GM21526 (cell line): ENCODE measurements at regions not wholly inside any gene's neighbourhood (a gene's known extent, or its start where the extent isn't known, plus 50 kb on each side); places are given as distances from the start of the nearest gene placed in this dataset.
"Not testable (repeated sequence)": the region's sequence is repeated elsewhere in the genome, so short reads cannot be mapped to it uniquely, and the experiment has no call there.

Experiments used
- ATAC-seq: cut with Tn5 transposase; IDR thresholded peaks from one replicate; pipeline ENCODE4 v1.9.1; 2021; ENCODE audit warnings: moderate library complexity; ENCODE audit not compliant: unreplicated experiment, low FRiP score

DNA sequence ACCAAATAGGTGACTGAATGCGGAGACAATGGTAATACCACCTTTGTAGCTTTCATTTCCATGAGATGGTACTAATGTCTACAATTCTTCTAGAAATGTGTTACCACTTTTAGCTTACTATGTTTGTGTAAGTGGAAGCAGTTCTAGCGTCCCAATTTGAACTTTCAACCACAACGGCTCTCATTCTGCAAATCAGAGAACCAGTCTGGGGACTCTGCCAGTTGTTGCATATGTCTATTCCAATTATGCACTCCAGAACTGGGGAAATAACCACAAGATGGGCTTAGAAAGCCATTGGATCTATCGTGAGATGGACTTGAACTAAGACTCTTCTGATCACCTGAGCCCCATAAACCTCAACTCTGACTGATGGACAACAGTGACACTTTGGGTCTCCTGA, 862.3 kb downstream of the SLITRK1 start:
- ATAC-seq = no peak

DNA sequence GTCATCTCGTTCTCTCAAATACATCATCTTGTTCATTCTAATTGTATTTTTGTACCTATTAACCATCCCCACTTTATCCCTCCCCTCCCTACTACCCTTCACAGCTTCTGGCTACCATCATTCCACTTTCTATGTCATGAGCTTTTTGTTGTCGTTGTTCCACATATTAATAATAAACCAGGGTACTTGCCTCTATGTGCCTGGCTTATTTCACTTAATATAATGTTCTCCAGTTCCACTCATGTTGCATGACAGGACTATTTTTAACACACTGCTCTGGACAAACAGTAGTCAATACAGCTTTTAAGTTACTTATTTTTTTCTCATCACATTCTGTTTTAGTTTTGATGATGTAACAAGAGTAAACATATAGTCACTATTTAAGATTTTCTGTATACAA, 872.3 kb downstream of the SLITRK1 start:
- no peak for ATAC-seq

DNA sequence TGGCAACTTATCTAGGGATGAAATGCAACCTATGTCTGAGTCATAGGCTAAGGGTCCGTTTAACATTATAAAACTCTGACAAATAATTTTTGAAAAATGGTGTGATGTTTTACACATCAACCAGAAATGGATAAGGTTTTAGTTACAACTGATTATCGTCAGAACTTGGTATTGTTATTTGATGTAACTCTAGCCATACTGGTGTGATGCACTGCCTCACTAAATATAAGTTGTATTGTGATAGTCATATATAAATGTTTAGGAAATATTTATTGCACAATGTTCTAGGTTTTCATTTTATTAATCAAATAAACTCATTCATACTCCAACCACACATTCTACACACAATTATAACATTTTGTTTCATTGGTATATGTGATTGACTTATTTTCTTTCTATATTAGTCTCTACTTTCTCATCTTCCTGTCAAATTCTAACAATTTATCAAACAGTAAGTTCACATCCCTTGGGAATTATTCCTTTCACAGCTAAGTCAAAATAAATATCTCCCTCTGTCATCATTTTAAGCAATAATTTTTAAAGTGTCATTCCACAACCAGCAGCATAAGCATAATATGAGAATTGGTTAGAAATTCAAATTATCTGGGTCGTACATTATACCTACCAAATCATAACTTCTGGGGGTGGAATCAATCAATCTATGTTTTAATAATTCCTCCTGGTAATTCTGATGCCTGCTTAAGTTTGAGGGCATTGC, 873.9 kb downstream of the SLITRK1 start:
- no peak for ATAC-seq

DNA sequence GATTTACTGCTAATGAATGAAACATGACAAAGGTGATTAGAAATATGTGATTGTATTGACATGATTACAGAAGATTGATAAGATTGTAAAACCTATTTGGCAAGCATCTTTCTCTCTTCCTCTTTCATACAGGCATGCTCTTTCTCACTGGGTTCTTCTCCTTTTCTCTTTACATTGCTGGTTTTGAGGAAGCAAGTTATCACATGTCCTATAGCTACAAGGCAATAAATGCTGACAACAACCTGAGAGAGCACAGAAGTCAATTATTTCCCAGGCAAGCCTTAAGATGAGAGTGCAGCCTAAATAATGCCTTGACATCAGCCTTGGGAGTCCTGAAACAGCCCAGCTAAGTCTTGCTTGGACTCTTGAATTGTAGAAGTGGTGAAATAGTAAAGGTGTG, 875.0 kb downstream of the SLITRK1 start:
- ATAC-seq = no peak

DNA sequence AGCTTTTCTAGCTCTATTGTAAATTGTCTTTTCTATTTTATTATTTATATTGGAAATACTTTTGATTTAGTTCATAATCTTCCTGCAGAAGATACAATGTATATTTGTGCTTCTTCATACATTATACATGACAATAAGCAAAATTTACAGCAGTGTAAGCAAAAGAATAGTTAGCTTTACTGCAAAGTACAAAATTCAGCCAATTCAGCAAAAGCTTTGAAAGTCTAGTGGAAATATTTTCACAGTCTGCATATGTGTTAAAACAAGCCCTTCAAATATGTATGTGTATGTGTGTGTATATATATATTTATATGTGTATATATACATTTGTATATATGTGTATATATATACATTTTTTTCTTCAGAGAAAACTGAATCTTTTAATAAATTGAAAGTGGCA, 879.1 kb downstream of the SLITRK1 start:
- ATAC-seq = no peak

DNA sequence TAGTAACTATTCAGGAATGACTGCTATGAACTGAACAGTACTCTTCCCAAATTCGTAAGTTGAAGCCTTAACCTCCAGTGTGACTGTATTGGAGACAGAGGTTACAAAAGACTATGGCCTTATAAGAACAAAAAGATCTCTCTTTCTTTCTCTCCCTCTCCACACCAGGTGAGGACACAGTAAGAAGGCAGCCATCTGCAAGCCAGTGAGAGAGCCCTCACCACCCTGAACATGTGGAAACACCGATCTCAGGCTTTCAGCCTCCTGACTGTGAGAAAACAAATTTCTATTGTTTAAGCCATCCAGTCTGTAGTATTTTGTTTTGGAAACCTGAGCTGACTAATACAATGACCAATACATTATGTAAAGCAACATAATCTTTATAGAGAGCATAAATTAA, 888.9 kb downstream of the SLITRK1 start:
- no peak for ATAC-seq

DNA sequence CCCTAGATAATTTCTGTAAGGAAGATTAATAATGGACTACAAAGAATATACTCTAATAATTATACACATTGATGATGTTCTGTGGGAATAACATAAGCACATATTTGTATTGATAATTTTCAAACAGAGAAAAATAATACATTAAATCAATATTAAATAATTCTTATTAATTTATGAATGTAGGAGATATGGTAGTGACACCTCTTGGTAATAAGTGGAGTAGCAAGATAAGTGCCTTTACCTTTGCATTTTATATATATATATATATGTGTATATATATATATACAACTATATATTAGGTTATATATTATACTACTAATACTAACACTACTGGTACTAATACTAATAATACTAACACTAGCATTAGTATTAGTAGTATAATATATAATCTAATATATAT, 905.8 kb downstream of the SLITRK1 start:
- no peak for ATAC-seq

DNA sequence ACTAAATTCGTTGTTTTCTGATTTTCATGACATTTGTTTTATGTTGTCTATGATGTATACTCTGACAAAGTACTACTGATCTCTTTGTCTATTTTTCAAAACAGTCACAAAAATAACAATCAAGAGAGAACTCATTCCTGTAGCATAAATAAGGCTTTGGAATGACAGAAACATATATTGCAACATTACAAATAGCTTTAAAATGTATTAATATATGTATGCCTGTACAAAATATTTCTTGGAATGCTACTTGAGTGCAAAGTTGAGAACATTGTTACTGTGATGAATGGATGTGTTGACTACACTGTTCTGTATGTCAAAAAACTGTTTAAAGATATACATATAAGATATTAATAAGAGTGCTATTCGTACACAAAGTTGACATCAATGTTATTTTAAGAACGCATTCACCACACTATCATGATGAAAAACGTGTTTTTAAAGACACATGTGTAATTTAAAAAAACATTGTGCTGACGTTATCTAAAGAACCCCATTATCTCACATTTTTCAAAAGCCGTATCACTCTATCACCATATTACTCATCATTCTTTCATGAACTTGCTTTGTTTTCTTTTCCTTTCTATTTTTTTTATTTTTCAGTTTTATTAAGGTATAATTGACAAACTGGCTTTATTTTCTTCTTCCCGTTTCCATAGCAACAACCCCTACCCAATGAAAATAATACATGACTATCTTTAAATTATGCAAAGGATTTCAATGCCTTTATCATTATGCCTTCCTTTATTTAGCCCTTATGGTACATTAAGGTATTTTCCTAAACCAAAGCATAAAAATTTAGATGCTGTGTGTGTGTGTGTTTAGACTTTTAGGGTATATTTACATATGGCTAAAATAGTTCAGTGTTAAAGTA, 918.8 kb downstream of the SLITRK1 start:
- no peak for ATAC-seq

DNA sequence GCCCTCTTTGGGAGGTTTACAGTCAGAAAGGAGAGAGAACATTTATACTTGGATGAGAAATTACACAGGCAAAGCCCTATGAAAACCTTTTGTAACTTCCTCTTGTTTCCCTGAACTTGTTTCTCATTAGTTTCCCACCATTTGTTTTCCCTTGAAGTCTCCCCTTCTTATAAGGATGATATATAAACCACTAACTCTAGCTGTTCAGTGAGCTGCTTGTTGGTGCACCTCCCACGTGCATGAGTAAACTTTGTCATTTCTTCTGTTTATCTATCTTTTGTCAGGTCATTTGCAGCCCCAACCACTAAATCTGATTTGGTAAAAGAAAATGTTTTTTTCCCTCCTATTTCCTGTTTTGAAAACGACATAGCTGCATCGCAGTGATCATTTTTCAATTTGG, 919.9 kb downstream of the SLITRK1 start:
- no peak for ATAC-seq

DNA sequence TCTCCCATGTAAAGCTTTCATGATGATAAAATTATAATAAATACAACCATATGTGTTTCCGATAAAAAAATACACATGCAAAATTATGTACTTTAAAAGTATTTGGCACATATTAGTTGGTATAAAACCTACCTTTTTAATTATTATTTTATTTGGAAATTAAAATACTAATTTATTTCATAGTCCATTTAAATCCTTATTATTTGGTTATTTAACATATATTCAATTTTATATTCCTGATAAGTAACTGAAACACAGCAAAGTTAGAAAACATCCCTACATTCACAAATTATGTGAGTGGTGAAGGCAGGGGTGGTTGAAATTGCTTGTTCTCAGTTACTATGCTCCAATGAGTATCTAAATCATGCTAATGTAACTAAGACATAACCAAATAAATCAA, 920.5 kb downstream of the SLITRK1 start:
- no peak for ATAC-seq

DNA sequence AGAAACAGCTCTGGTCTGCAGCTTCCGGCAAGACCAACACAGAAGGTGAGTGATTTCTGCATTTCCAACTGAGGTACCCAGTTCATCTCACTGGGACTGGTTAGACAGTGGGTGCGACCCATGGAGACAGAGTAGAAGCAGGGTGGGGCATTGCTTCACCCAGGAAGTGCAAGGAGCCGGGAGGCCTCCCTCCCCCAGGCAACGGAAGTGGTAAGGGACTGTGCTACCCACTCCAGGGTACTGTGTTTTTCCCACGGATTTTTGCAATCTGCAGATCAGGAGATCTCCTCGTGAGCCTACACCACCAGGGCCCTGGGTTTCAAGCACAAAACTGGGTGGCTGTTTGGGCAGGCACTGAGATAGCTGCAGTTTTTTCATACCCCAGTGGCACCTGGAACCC, 929.9 kb downstream of the SLITRK1 start:
- not testable (repeated sequence) for ATAC-seq

DNA sequence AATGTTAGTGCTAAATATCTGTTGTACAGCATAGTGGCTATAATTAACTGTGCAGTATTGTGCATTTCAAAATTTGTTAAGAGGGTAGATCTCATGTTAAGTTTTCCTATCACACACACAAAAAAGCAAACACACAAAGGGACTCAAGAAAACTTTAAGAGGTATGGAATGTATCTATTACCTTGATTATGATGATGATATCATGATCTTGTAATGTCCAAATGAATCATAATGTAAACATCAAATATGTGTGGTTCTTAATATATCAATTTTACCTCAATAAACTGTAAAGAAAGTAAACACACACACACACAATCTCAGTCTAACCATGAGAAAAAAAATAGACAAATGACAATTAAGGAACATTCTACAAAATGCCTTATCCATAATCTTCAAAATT, 934.6 kb downstream of the SLITRK1 start:
- no peak for ATAC-seq

DNA sequence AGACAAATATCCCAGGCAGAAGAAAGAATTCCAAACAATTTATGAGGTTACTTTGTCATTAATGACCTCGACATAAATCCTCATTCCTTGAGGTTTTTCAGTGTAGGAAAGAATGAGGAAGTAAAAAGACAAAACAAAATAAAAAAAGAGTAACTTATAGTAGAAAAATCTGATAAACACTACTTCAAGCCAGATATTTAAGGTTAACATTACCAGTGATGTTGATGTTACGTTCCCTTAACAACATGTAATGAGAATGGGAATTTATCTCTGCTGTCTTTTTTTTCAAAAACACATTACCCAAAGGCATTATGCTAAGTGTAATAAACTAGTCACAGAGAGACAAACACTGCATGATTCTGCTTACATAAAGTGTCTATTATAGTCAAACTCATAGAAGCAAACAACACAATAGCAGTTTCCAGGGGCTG, 935.1 kb downstream of the SLITRK1 start:
- ATAC-seq = no peak

DNA sequence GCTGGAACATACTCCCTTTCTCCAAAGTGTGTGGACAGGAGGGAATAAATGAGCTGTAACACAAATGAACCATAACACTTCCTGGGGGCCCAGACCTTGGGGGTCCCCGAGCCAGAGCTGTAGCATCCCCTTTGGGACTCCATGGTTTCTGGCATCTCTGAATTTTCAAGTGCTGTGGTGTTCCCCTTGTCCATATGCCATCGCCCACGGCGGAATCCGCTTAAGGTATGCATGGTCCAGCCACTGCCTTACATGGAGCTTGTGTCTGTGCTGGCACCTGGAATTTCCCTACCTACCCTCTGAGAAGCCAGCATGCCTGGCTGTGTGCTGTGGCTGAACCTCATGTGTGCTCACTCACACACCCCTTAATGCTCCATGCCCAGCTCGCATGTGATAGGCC, 943.6 kb downstream of the SLITRK1 start:
- no peak for ATAC-seq

DNA sequence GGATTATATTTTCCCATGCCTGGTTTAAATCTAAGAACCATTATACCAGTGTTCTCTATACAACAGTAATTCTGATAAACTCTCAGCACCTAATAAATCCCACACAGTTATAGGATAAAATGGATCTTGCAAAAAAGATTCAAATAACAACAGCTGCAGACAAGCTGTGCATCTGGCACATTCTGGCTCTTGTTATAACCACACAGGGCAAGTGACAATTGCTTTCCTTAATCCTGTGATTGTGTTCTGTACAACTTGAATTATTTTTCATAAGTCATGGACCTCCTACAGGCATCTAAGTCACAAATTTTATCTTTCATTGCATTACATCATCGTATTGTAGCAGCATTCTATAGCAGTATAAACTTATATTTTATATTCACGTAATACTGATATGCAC, 948.3 kb downstream of the SLITRK1 start:
- ATAC-seq = no peak

DNA sequence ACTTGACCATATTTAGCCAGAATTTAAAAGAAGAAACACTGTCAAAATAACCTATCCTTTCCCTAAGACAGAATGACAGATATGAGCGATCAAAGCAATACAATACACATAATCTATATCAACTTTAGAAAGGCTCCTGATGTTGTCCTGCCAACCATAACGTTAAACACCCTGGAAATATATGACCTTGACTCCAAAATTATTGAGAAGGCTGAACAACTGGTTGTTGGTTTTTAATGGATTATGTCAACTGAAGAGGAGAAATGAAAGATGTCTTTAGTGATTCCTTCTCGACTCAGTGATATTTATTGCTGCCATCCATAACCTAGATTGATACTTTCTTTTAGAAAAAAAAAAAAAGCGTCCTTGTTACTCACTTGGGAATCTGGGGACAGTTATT, 957.2 kb downstream of the SLITRK1 start:
- no peak for ATAC-seq

DNA sequence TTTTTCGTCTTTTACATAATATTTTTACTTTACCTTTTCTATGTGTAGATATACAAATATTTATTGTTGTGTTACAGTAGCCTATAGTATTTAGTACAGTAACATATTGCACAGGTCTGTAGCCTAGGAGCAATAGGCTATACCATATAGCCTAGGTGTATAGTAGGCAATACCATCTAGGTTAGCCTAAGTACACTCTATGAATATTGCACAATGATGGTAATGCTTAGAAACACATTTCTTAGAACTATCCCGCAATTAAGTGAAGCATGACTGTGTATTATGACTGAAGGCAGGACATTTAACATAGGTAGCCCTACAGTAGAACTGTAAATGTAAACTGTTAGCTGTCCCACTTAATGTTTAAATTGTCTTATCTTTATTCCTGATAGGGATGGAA, 964.3 kb downstream of the SLITRK1 start:
- no peak for ATAC-seq

DNA sequence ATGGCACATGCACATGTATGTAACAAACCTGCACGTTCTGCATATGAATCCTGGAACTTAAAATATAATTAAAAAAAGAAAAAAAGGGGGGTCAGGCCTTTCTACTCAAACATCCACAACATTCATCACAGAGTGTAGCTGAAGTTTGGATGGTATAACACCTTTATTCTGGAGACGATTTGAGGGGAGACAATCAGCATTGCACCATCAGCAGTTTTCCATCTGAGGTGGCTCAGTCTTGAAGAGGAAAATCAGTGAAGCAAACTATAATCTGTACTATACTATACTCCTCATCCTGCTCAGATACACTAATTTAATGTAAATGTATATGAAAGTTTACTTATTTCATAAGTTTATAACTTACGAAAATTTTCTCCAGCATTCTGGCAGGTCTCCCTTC, 969.7 kb downstream of the SLITRK1 start:
- no peak for ATAC-seq

DNA sequence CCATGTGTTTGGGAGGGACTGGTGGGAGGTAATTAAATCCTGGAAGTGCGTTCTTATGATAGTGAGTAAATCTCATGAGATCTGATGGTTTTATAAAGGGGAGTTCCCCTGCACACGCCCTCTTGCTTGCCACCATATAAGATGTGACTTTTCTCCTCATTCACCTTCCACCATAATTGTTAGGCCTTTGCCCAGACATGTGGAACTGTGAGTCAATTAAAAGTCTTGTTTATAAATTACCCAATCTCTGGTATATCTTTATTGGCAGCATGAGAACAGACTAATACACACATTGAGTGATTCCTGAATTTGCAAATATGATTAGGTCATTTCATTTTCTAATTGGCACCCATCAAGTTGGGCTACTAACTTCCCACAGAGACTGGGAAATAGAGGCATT, 977.2 kb downstream of the SLITRK1 start:
- no peak for ATAC-seq

DNA sequence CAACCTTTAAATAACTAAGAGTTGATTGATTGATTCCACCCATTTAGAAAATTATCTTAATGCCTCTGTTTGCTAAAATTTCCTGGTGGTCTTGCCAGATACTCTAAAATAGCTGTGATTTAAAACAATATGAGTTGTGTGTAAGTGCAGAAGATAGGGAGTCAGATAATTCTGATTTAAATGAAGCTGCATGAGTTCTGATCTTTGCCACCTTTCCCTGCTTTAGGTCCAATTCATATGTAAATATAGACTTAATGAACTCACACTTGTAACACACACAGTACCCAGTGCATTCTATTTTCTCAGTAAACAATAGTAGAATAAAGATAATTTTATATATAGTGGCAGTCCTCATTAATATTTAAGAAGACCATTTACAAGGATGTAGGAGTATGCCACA, 981.8 kb downstream of the SLITRK1 start:
- ATAC-seq = no peak

DNA sequence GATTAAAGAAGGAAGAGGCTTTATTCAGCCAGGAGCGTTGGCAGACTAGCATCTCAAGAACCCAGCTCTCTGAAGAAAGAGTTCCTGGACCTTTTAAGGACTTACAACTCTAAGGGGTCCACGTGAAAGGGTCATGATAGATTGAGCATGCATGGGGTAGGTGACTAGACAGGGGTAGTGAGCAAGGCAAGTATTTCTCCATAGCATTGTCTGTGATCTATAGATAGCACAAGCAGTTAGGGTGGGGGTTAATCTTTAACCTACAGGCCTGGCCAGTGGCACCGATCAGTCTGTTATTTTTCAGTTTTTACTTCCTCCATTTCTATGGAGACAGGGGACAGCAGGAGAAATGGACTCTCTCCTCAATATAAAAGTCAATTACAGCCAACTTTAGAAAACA, 983.7 kb downstream of the SLITRK1 start:
- ATAC-seq = no peak

DNA sequence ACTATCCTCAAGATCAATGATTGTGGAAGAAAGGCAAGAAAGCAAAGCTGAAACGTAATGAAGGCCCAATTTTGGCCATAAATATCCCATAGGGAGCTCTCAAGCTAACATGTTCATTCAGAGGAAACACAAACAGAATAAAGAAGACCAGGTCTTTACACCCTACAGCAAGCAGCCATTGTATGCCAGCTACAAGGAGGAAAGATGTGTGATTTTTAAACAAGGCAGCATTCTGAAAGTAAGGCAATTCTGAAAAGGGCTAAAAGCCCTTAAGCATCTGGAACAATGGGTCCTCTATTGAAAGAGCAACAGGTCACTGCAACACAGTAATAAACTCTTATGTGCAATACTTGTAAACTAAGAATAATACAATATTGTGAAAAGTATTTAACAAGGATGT, 1002.4 kb downstream of the SLITRK1 start:
- ATAC-seq = no peak
